ENCODE measurements at regions not wholly inside any gene's neighbourhood (a gene's known extent, or its start where the extent isn't known, plus 50 kb on each side); places are given as distances from the start of the nearest gene placed in this dataset.

DNA sequence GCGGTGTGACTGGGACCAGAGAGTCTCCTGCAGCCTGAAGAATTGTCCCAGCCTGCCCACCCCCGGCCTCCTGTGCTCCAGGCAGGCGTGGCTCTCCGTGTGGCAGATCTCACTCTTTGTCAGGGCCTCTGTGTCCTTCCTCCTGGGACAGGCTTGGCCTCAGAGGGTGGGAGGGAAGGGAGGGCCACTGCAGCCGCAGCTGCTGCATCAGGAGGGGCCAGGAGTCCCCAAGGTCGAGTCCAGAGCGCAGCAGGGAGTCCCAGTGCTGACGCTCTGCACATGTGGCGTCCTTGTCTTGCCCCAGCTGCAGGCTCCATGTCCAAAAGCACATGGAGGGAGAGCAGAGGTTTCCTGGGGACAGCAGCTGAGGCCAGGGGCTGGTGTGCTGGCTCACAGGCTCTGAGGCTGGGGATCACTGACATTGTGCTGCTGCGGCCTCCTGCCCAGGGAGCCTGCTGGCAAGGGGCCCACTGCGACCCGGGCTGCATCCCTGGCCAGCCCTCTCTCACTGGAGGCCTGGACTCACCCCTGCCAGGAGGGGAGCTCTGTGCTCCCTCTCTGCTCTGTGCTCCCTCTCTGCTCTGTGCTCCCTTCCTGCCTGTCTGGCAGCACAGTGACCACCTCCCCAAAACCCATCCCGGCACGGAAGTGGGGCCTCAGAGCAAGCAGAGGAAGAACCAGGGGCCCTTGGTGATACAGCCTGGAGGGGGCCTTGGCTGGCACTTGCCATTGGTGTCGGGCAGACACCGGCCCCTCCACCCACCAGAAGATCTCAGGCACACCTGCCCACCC is 114.6 kb upstream of the RET start:
- Histone ChIP-seq H3K27me3 (ENCODE audit: control insufficient read depth, insufficient read depth, low read length) (no peaks in the 10 kb centered on the region), H3K27ac (ENCODE audit: low read length) (no peak overlapping the region), H3K36me3 (ENCODE audit: control insufficient read depth, insufficient read depth, low read length) (no peaks in the 10 kb centered on the region), H3K4me1 (ENCODE audit: control insufficient read depth, insufficient read depth, low read length) (peaks cover 12% of the 10 kb centered on the region), H3K4me3 (ENCODE audit: low read depth in 2 of 2, low read length in 2 of 2) (no peak overlapping the region), H3K9me3 (ENCODE audit: control insufficient read depth, insufficient read depth, low read depth, low read length) (no peaks in the 10 kb centered on the region)
- ChIA-PET CTCF (no interaction called here), POLR2A (no interaction called here)
- in situ Hi-C loops (cut with HindIII; ENCODE audit: low pct_unique_long_range_greater_than_20kb, low sequenced_read_pairs): no loop called here
- TF ChIP-seq, protein P1, sequence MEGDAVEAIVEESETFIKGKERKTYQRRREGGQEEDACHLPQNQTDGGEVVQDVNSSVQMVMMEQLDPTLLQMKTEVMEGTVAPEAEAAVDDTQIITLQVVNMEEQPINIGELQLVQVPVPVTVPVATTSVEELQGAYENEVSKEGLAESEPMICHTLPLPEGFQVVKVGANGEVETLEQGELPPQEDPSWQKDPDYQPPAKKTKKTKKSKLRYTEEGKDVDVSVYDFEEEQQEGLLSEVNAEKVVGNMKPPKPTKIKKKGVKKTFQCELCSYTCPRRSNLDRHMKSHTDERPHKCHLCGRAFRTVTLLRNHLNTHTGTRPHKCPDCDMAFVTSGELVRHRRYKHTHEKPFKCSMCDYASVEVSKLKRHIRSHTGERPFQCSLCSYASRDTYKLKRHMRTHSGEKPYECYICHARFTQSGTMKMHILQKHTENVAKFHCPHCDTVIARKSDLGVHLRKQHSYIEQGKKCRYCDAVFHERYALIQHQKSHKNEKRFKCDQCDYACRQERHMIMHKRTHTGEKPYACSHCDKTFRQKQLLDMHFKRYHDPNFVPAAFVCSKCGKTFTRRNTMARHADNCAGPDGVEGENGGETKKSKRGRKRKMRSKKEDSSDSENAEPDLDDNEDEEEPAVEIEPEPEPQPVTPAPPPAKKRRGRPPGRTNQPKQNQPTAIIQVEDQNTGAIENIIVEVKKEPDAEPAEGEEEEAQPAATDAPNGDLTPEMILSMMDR (IDR thresholded peaks at IDR 0.05): no peak
- TF ChIP-seq, protein P2, sequence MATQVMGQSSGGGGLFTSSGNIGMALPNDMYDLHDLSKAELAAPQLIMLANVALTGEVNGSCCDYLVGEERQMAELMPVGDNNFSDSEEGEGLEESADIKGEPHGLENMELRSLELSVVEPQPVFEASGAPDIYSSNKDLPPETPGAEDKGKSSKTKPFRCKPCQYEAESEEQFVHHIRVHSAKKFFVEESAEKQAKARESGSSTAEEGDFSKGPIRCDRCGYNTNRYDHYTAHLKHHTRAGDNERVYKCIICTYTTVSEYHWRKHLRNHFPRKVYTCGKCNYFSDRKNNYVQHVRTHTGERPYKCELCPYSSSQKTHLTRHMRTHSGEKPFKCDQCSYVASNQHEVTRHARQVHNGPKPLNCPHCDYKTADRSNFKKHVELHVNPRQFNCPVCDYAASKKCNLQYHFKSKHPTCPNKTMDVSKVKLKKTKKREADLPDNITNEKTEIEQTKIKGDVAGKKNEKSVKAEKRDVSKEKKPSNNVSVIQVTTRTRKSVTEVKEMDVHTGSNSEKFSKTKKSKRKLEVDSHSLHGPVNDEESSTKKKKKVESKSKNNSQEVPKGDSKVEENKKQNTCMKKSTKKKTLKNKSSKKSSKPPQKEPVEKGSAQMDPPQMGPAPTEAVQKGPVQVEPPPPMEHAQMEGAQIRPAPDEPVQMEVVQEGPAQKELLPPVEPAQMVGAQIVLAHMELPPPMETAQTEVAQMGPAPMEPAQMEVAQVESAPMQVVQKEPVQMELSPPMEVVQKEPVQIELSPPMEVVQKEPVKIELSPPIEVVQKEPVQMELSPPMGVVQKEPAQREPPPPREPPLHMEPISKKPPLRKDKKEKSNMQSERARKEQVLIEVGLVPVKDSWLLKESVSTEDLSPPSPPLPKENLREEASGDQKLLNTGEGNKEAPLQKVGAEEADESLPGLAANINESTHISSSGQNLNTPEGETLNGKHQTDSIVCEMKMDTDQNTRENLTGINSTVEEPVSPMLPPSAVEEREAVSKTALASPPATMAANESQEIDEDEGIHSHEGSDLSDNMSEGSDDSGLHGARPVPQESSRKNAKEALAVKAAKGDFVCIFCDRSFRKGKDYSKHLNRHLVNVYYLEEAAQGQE (IDR thresholded peaks at IDR 0.05; ENCODE audit: insufficient read depth in 1 of 2, low read depth in 2 of 2, low read length in 1 of 2): no peak
- TF ChIP-seq POLR2AphosphoS5 (IDR thresholded peaks at IDR 0.05; ENCODE audit: low read depth, low read length) (no peak), SIN3A (IDR thresholded peaks at IDR 0.05; ENCODE audit: borderline replicate concordance, insufficient read depth, low read depth, low read length) (no peak), TCF7L2 (IDR thresholded peaks at IDR 0.05; ENCODE audit: low read depth, low read length) (no peak)
- ATAC-seq (0 out of 2 replicates have a peak, but pooled peaks have one; percentile 4), DNase-seq (ENCODE audit: low read depth, low spot score) (no peak)
- no TSS peak for BruUV-seq (replicated peaks)
- intact Hi-C loops (cut with micrococcal nuclease; ENCODE audit: unreplicated experiment): no loop called here

DNA sequence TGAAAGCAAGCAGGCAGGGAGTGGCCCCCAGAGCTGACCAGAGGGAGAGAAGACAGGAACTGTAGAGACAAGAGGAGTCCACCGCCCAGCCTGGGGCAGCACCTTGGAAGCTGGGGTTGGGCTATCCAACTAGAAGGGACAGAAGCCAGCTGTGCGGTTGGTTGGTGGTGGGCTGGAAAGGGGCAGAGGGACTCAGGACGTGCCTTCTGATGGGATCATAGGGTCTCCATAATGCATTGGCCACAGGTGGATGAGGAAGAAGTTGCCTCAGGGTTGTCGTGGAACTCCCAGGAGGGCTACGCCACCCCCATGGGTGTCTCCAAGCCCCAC is 114.0 kb upstream of the RET start:
- in situ Hi-C loops (cut with HindIII; ENCODE audit: low pct_unique_long_range_greater_than_20kb, low sequenced_read_pairs): no loop called here

More for the DNA sequence above, 114.0 kb upstream of the RET start:
- ATAC-seq (no peak), DNase-seq (ENCODE audit: low read depth, low spot score) (no peak)
- no peaks in the 10 kb centered on the region for H3K9me3 ChIP-seq (ENCODE audit: control insufficient read depth, insufficient read depth, low read depth, low read length)
- H3K36me3 ChIP-seq (ENCODE audit: control insufficient read depth, insufficient read depth, low read length): no peaks in the 10 kb centered on the region
- no peak for TF ChIP-seq POLR2AphosphoS5 (IDR thresholded peaks at IDR 0.05; ENCODE audit: low read depth, low read length)
- TF ChIP-seq, protein P2 (IDR thresholded peaks at IDR 0.05; ENCODE audit: insufficient read depth in 1 of 2, low read depth in 2 of 2, low read length in 1 of 2): no peak
- TF ChIP-seq, protein P1 (IDR thresholded peaks at IDR 0.05): no peak
- no peak for TF ChIP-seq SIN3A (IDR thresholded peaks at IDR 0.05; ENCODE audit: borderline replicate concordance, insufficient read depth, low read depth, low read length)
- TF ChIP-seq TCF7L2 (IDR thresholded peaks at IDR 0.05; ENCODE audit: low read depth, low read length): no peak
- POLR2A ChIA-PET: no interaction called here
- H3K27ac ChIP-seq (ENCODE audit: low read length): no peak overlapping the region
- no TSS peak for BruUV-seq (replicated peaks)
- CTCF ChIA-PET: no interaction called here
- H3K27me3 ChIP-seq (ENCODE audit: control insufficient read depth, insufficient read depth, low read length): no peaks in the 10 kb centered on the region
- intact Hi-C loops (cut with micrococcal nuclease; ENCODE audit: unreplicated experiment): no loop called here
- H3K4me3 ChIP-seq (ENCODE audit: low read depth in 2 of 2, low read length in 2 of 2): no peak overlapping the region
- peaks cover 12% of the 10 kb centered on the region for H3K4me1 ChIP-seq (ENCODE audit: control insufficient read depth, insufficient read depth, low read length)
